GM19328 (cell line): ENCODE measurements at regions not wholly inside any gene's neighbourhood (a gene's known extent, or its start where the extent isn't known, plus 50 kb on each side); places are given as distances from the start of the nearest gene placed in this dataset.
"Not testable (repeated sequence)": the region's sequence is repeated elsewhere in the genome, so short reads cannot be mapped to it uniquely, and the experiment has no call there.

Experiments
- ATAC-seq: cut with Tn5 transposase; IDR thresholded peaks from one replicate; pipeline ENCODE4 v1.9.1; 2021; ENCODE audit warnings: mild to moderate bottlenecking, moderate library complexity; ENCODE audit not compliant: unreplicated experiment

DNA sequence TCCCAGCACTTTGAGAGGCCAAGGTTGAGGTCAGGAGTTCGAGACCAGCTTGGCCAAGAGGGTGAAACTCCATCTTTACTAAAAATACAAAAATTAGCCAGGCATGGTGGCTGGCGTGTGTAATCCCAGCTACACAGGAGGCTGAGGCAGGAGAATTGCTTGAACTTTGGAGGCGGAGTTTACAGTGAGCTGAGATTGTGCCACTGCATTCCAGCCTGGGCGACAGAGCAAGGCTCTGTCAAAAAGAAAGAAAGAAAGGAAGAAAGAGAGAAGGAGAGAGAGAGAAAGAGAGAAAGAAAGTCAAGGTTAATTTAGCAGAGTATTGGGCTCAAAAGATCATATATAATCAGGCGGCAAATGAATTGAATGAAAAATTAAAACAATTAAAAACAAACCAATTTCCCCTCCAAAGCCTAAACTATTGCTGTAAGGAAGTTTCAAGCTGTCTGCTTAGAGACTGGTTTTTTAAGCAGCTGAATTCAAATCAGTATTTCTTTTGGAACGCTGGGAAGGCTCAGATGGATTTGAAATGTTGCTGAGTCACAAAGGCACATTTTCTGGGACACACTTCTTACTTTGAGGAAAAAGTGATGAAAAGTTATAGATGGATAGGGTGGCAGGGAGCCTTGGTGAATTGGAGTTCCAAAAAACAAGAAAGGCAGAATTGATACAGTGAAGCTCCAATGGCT is 81.3 kb upstream of the BHLHE40 start:
- ATAC-seq, result no peak

DNA sequence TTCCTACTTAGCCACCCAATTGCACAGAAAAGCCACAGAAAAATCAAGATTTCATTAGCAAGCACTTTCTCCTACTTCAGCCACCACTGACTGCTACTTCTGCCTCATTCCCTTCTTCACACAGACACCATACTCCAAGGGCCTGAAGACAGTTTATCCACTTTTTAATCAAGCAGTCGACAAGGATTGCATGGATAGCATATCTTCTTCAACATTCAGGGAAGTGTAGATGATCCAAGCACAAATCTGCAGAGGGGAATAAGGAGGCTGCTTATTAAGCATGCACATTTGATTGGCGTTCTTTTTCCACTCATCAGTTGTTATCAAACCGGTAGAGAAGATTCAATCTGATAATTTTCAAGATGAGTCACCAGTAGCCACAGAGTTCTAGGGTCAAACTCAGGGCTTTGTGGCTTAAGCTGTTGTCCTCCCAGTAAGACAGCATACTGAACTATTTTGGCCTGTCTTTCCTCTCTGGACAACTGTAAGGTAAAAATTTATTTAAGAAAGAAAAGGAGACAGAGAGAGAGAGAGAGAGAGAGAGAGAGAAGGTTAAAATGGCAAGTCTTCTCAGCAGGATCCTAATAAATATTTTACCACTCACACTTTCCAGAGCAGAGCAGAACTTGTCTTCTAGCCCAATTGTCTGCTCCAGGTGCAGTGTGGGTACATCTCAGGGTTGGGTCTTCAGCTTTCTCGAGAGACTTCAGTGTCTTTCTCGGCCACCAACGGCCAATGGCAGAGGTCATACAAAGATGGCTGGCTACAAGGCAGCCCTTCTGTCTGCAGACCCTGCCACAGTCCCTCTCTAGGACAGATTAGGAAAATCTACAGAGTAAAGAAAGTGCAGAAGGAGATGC is 80.6 kb upstream of the BHLHE40 start:
- peak; percentile 91 for ATAC-seq

DNA sequence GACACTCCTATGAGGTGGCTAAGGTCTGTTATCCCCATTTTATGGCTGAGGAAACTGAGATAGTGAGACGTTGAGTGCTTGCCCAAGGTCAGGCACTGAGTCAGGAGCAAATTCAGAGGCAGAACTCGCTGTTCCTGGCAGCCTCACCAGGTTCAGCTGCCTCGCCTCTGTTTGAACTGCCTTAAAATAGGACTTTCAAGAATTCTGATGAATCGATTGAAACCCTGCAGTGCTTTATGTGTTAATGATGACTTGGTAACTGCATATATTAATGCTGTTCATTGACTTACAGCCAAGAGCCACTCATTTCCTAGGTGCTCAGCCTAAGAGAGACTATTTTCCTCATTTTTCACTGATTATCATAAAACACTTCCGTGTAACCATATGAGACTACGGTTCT is 79.5 kb upstream of the BHLHE40 start:
- ATAC-seq, result no peak

DNA sequence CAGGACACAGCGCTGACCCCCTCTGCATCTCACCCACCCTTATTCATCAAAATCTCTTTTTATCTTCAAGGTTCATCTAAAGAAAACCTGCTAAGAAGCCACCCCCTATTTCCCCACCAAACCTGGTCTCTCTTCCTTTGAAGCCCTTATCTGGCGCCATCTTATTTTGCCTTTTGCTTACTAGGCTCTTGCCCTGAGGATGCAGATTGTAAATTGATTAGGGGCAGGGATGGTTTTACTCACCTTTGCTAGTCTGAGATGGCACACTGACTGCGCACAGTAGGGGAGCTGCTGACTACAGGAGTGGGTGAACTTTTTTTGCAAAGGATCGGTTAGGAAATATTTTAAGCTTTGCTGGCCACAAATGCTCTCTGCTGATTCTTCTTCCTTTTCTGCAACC is 78.9 kb upstream of the BHLHE40 start:
- ATAC-seq, result no peak

DNA sequence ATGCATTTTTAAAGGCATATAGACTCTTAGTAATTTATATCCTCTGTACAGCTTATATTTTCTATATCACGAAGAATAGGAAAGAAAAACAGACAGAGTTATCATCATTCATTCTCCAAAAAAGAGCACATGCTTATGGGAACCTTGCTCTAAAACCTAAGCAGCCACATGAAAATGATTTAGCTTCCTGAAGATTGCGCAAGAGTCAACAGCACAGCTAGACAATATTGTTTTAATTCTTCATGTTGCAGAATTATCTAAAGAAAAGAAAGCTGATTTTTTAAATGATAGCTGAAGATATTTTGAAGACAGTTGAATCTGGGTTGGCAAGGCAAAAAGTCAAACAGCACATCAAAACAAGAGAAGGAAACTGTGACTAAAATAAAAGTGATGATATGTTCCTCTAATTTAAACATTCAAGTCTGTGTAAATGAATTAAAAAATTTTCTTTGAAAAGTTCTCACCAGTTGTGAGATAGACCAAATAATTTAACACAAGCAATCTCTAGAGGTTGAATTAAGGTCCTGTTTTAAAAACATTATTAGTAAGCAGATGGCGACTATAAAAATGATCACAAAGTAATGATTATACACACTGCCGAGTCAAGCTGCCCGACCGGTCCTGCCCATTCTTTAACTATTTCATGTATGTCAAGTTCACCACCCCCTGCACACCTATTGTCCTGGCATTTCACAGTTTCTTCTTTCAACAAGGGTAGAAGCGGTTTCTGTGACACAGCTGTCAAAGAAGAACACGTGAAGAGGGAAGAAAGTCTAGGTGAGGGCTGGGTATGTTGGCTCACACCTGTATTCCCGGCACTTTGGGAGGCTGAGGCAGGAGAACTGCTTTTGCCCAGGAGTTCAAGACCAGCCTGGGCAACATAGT is 74.2 kb upstream of the BHLHE40 start:
- ATAC-seq, result no peak

DNA sequence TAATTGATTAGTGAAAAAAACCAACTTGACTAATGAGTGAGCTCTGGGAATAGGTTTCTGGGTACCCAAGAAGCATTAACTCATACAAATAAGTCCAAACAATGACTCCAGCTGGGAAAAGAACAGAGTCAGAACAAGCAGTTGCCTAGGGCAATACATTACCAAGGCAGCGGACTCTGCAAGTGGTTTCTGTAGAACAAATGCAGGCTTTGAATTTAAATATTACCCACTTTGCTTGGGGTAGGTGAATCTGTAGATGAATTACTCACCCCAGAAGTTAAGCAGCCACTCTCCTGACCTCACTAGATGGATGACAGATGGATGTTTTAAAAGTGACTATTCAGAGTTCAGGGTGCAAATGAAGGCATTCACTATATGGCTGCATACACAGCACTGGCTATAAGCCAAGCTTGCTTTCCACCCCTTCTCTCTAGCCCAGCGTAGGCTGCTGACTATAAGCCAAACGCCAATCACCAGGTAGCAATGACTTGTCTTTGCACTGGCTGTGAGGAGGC is 73.1 kb upstream of the BHLHE40 start:
- no peak for ATAC-seq

DNA sequence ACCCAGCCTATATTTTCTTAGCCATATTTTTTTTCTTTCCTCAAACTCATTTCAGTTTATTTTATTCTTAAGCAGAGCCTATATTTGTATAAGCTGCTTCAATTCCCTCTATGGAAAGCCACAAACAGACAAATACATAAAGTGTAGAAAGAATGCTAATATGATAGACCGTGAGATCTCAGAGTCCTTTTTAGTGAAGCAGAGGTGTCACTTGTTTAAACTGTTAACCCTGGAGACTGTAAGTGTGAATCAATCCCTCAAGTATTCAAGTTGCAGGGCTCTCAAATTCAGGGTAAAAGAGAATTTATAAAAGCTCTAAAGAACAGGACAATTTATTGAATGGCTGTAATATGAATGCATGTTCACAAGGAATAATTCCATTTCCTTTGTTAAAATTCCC is 72.2 kb upstream of the BHLHE40 start:
- ATAC-seq, result no peak

DNA sequence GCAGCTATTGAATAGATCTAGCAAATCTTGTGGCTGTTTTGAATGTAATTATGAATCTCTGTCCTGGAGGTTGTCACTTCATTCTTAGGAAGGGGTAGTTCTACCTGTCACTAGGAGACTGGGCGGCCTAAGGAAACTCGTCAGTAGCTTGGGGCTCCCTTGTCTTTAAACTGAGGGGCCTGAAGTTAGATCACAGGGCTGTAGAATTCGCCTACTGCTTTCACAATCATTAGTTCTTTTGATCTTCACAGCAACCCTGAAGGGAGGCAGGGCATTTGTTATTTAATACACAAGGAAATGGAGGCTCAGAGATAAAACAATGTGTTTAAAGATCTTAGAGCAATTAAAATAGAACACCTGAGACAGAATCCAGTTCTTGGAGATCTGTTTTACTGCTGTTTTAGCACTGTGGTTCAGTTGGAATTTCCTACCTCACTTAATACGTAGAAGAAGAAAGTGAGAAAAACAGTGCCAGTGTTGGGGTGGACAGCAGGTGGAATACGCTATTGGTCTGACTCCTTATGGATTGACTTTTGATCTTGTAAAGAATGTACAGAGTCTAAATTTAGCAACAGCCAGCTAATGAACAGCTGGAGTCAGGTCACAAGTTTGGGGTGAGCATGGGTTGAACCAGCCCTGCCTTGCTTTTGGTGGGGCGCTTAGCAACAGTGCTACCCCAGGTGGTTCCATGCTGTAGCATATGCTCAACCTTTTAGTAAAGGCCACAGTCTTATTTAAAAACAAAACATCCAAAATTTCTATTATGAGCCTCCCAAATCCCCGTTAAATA is 71.4 kb upstream of the BHLHE40 start:
- no peak for ATAC-seq

DNA sequence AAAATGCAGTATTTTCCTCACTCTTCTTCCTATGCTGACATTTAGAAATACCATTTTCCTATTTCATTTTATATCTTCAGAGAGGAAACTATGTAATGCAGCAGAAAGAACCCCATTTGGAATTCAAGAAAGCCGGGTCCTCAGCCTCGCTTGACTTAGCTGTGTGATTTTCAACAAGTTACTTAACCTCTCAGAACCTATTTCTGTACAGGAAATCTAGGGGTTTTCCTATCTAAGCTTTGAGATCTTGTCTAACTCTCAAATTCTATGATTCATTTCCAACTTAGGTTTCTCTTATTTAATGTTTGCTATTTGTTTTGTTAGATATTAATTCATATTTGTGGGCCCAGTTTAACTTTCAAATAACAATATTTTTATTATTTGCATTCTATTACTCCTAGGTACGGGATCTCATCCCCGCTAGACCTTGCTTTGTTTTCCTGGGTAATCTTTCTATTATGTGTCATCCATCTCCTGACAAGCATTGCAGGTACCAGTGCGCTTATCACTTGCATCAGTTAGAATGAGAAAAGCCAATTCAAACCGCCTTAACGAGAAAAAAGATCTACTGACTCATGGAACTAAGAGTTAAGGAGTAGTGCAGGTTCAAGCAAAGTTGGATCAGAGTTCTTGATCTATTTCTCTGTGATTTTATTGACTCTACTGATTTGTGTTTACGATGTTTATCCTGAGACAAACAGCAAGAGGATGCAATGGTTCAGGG is 70.6 kb upstream of the BHLHE40 start:
- no peak for ATAC-seq

DNA sequence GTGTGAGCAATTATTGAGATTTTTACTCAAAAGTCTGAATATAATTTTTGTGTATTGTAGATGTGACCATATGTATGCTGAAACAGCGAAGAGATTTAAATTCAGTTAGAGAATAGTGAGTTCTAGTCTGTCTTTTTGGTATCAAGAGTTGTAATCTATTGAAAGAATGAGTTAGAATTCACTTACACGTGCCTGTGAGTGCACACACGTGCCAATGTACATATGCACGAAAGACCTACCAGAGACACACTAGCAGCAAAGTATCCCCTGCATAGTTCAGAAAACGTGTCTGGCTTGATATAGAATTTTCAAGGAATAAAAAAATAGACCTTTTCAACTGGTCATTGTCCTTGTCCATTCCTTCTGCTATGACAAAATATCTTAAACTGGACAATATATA is 64.8 kb upstream of the BHLHE40 start:
- ATAC-seq, result no peak

DNA sequence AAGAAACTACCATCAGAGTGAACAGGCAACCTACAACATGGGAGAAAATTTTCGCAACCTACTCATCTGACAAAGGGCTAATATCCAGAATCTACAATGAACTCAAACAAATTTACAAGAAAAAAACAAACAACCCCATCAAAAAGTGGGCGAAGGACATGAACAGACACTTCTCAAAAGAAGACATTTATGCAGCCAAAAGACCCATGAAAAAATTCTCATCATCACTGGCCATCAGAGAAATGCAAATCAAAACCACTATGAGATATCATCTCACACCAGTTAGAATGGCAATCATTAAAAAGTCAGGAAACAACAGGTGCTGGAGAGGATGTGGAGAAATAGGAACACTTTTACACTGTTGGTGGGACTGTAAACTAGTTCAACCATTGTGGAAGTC is 57.6 kb upstream of the BHLHE40 start:
- not testable (repeated sequence) for ATAC-seq

DNA sequence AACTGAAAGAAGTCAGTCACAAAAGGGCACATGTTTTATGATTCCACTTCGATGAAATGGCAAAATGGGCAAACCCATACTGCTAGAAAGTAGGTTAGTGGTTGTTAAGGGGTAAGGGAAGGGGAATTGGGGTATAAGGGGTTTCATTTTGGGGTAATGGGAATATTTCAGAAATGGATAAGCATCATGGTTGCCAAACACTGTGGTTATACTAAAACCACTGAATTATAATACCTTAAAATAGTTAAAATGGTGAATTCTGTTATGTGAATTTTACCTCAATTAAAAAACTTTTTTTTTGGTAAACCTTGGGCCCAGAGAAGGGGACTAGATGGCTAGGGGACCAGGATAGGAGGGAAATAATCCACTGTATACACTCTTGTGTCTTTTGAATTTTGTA is 52.3 kb upstream of the BHLHE40 start:
- ATAC-seq, result no peak

DNA sequence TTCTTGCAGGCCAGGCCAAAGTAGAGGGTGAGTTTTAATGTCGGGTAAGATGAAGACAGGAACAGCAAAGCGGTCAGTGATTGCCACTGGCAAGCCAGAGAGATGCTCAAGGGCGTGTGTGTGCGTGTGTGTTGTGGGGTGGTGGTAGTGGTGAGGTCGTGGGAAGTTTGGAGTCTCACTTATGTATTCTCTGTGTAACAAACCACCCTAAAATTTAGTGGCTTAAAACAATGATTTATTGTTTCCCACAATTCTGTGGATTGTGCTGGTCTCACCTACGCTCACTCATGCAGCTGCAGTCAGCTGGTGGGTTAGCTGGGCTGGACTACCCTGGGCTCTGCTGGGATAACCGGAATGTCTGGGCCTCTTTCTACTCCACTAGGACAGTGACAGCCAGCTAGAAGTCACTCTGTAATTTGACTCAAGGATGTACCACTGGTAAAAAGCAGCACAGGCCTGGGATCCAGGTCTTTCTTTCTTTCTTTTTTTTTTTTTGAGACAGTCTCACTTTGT is 50.9 kb upstream of the BHLHE40 start:
- ATAC-seq, result no peak
